Pons (tissue), 1 donor: ENCODE measurements at regions not wholly inside any gene's neighbourhood (a gene's known extent, or its start where the extent isn't known, plus 50 kb on each side); places are given as distances from the start of the nearest gene placed in this dataset.

Experiments used
- DNase-seq: peaks from one replicate; pipeline ENCODE4 v3.0.0-alpha.2; 2016; ENCODE audit warnings: low spot score

DNA sequence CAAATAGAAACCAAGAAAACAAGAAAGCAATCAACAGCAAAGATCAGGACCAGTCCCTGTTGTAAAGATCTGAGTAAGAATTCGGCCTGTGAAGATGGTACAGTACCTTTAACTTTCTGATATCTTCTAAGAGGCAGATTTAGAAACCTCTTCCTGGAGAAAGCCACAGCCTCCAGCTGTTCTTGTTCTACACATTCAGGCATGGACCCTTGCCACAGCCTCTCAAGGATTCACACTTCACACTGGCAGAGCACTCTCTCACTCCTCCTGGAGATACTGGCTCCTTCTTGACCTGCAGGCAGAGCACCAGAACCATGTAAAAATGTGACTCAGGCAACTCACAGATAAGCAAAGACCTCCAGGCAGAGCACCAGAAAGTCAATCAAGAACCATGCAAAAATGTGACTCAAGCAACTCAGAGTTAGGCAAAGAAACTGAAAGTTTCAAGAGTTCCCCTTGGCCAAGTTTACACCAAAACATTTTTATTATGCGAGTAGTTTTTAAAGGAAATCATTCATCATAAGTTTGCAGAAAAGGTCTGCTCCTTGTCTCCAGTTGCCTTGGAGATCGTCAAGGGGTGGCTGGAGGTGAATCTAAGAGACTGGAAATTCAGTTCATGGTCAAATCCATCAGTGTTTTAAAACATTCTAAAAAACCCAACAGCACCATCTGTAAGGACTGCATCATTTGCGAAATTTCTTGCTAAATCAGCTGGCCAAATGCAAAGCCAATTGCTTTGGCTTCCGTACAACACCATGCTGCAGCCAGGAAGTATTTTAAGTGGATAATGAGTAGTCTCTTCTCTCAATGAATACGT lies 119.3 kb upstream of the MDM1 start:
- peak; percentile 16 for DNase-seq

GRCh38 chr12:68452078-68452715 lies 120.0 kb upstream of the MDM1 start:
- no peak for DNase-seq

DNA sequence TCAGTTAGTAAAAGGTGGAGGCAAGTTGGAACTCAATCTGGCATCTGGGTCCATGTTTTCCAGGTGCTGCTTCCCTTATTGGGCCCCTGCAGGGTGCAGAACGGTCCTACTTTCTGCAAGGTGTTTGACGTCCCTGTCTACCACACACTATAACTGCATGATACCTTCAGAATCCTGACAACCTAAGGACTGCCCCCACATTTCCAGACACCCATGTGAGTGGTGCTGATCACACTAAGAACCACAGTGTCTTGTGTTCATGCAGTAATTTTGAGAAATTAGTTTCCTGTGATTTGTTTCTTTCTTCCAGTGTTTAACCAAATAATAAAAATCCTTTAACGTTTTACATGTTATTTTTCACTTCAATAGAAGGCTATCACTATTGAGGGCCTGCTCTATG lies 121.1 kb upstream of the MDM1 start:
- no peak for DNase-seq

- DNase-seq: no peak
These were observed 121.7 kb upstream of the MDM1 start for GRCh38 chr12:68453876-68454275.

DNA sequence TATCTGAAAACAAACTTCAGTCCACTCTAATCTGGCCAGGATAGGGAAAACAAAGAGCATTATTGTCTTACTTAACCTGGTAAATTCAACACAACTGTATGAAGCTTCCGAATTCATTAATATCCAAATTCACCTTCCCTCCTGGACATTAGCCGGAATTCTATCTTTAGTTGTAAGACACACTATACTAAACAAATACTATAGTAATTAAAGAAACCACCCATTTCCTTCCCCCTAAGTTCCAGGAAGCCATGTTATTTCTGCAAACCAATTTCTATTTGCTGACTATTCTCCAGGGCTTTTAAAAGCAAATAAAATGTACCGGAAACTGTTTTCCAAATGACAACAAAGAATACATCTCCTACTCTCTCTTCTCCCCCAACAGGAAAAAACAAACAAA lies 122.7 kb upstream of the MDM1 start:
- no peak for DNase-seq

GRCh38 chr12:68455691-68456345 lies 123.7 kb upstream of the MDM1 start:
- DNase-seq: no peak

GRCh38 chr12:68458866-68459265 lies 126.7 kb upstream of the MDM1 start:
- no peak for DNase-seq

DNA sequence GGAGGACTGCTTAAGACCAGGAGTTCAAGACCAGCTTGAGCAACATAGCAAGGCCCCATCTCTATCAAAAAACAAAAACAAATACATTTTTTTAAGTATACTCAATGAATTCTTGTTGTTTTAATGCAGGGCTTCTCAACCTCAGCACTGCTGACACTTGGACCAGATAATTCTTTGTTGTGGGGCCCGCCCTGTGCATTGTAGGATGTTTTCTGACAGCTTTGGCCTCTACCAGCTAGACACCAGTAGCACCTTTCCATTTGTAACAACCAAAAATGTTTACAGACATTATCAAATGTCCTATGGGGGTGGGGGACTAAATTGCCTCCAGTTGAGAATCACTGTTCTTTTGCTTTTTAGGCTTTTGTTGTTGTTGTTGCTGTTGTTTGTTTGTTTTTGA lies 128.1 kb upstream of the MDM1 start:
- no peak for DNase-seq

DNA sequence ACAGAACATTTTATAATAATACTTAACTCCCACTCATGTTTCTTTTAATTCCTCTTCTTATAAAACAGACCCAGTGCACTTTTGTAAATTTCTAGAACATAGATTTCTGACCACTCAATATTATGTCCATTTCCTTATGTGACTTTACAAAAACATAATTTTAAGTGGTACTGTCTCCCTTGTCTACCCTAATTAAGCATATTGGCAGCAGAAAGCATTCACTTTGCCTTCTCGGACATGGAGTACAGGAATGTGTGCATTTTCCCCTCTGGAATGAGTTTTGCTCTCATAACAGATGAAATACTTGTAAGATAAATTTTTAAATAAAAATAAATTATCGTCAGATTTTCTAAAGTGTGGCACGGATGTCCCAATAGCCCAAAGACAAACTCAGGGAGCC lies 129.5 kb upstream of the MDM1 start:
- no peak for DNase-seq

DNA sequence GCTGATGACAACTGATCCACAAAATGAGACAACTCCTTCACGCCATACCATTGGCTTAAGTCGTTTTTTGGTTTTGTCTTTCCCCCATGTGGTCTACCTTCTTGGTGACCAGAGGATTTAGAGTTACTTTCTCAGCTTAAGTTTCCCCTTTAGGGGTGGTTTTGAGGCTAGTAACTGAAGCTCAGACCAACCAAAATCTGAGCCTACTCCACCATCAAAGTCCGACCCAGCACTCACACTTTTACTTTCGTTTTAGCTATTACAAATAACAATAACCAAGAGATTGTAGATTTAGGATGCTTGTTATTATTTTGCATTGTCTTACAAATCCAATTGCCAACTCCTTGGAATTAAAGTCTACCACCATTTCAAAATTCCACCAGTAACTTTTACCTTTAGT lies 130.6 kb upstream of the MDM1 start:
- DNase-seq: no peak

DNA sequence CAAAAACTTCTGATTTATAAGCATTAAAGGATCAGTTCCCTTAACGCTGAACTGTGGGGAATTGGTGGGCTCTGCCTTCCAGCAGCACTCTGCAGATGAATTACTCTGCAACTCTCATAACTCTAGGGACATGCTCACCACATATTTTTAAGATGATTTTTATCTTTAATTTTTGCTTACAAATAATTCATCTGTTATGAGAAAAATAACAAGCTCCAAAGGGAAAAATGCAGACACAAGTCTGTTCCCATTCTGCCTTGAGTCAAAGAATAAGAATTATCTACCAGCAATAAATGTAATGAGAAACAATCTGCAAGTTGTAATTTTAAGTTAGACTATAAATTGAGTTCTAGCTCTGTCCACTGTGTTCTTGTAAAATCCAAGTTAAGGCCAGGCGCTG lies 133.1 kb upstream of the MDM1 start:
- no peak for DNase-seq

GRCh38 chr12:68467514-68467913 lies 135.4 kb upstream of the MDM1 start:
- no peak for DNase-seq

DNA sequence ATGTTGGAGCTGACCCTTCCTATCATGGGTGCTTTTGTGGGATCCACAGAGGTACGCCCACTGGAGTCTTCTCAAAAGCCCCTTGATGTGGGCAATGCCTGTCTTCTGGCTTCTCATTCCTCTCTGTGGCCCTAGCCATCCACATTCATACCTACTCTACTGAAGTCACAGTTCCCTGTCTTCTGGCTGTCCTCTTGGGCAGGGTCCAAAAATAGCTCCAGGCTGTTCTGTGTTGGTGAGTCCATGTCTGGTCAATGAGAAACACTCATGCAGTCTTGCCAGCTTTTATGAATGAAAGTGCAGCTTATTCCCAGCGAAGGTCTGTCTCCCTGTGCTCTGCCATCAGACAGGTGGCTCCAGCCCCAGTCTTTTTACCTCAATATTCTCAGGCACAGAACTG lies 135.9 kb upstream of the MDM1 start:
- no peak for DNase-seq

DNA sequence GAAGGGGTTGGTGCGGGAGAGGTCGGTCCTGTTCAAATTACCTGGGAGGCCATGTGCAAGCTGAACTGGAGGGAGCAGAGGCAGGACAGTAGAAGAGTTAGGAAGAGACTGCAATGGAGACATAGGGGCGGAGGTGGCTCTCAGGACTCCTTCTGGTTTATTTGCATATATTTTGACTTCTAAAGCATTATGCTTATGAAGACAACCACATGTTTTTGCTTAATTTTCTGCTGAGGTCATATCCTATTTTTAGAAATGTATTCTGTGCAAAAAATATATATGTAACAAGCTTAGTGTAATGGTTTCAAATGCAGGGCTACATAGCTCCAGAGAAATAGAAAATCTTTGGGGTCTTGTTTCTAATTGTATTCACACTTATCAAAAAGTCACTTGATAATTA lies 137.0 kb upstream of the MDM1 start:
- DNase-seq: no peak

- no peak for DNase-seq
These were observed 138.6 kb upstream of the MDM1 start for GRCh38 chr12:68470664-68471328.

DNA sequence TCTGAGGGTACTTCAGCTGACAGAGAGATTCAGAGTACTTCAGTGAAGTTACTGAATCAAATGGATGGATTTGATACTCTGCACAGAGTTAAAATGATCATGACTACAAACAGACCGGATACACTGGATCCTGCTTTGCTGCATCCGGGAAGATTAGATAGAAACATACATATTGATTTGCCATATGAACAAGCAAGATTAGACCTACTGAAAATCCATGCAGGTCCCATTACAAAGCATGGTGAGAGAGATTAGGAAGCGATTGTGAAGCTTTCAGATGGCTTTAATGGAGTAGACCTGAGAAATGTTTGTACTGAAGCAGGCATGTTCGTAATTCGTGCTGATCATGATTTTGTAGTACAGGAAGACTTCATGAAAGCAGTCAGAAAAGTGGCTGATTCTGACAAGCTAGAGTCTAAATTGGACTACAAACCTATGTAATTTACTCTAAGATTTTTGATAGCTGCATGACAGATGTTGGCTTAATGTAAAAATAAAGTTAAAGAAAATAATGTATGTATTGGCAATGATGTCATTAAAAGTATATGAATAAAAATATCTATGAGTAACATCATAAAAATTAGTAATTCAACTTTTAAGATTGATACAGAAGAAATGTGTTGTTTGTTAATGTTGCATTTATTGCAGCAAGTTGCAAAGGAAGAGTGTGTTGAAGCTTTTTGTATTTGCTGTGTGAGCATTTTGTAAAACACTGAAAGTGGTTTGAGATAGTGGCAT lies 136.1 kb upstream of the RAP1B start:
- DNase-seq: no peak

GRCh38 chr12:68476794-68477193 lies 133.9 kb upstream of the RAP1B start:
- no peak for DNase-seq

DNA sequence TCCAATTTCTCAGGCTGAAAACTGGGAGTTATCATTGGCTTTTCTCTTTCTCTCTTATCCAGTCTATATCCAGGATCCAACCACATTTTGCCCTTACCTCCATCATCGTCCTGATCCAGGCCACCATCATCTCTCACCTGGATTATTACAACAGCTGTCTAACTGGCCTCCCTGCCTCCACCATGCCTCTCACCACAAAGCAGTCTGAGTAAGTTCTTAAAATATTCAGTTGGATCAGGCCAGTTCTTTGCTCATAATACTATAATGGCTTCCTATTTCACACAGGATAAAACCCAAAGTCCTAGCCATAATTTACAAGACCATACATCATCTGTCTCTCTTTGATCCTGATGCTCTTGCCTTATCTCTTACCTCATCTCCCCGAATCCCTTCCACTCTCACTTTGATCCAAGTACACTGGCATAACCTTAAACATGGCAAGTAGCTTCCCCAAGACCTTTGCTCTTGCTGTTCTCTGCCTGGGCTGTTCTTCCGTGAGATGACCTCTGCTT lies 133.4 kb upstream of the RAP1B start:
- DNase-seq: no peak

DNA sequence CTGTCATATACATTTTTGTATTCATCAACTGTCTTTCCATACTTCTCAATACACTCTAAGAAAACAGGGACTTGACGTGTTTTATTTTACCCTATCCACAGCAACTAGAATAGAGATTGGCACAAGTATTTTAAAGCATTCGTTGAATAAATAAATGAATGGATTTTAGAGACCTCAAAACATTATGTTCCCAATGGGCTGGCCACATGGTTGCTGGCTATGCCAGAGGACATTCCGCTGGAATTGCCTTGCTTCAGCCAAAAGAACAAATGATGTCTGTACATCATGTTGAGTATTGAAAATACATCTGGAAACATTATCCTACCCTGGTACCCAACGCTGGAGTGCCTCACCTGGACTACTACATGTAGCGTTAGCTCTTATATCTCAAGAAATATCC lies 132.8 kb upstream of the RAP1B start:
- no peak for DNase-seq

DNA sequence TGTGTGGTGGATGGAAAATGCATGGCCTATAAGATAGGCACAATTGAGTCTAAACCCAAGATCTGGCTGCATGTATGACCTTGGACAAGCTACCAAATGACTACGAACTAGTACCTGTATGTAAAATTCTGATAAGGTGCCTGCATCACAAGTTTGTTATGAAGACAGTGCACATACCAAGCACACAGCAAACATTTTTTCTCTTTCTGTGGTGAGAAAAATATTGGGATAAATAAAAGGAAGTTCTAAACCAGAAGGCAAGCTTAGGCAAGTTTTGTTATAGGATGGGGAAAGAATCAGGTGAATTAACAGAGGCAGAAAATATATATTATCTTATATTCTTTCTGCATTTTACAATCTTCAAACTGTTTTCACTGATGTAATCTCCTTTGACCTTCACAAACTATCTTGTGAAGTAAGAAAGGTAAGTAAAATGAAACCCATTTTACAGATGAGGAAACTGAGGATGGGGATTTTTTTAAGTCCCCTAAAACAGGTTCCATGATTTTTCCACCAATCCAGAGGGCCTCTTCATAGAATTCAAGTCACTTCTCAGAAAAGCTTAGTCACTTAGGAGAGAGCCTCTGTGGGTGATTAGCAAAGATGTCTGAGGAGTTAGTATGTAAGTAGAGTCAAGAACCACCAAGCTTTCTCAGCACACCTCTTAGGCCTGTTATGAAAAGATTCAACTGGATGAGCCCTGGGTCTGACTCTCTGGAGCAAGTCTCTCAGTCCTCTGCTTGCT lies 132.0 kb upstream of the RAP1B start:
- no peak for DNase-seq

DNA sequence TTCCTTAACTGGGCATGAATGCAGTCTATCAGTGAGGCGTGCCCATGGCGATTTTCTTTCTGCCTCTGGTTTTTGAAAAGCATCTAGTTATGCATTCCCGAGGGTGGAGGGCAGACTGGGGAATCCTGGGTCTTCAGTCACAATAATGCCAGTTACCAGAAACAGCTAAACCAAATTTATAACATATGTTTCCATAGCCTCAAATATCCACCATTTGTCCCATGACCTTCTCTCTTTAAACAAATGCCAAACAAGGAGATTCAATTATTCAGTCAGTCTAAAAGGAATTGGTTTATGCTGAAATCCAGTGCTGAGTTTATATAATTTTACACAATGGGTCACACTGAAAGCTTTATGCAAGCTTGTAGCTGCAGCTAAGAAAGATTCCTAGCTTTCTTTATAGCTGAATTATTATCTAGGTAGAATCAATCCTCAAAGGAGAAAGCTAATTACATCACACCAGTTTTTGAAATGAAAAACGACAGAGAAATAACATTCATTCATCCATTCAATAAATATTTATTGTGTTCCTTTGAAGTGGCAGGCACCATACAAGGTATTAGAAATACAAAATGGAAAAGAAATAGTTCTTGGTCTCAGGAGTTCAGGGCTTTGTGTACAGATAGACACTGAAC lies 131.3 kb upstream of the RAP1B start:
- DNase-seq: no peak
